ENCODE measurements at regions not wholly inside any gene's neighbourhood (a gene's known extent, or its start where the extent isn't known, plus 50 kb on each side); places are given as distances from the start of the nearest gene placed in this dataset.

DNA sequence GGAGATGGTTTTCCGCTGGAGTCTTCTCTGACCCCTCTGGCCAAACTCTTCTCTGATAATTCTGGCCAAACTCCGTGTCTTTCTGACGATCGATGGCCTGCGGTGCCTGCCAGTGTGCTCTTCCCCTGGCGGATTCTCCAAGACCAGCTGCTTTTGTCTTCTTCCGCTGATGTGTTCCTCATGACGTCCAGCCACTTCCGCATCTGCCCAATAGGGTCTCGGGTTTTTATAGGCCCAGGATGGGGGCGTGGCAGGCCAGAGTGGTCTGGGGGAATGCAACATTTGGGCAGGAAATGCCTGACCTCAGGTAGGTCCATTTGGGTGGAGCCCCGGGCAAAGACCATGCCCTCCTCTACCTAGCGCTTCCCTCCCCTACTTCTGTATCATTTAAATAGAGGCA lies 1542.1 kb downstream of the STIM2 start:
- TF ChIP-seq GATA1 (IDR thresholded peaks at IDR 0.05; ENCODE audit: low read depth, low read length) (no peak), POLR2A (IDR thresholded peaks at IDR 0.05; ENCODE audit: low read length) (no peak)
- no peak for DNase-seq

GRCh38 chr4:28421221-28421620 lies 1560.6 kb downstream of the STIM2 start:
- TF ChIP-seq GATA1 (IDR thresholded peaks at IDR 0.05; ENCODE audit: low read depth, low read length) (no peak), POLR2A (IDR thresholded peaks at IDR 0.05; ENCODE audit: low read length) (no peak)
- no peak for DNase-seq

GRCh38 chr4:28426251-28426650 lies 1565.6 kb downstream of the STIM2 start:
- DNase-seq = no peak

DNA sequence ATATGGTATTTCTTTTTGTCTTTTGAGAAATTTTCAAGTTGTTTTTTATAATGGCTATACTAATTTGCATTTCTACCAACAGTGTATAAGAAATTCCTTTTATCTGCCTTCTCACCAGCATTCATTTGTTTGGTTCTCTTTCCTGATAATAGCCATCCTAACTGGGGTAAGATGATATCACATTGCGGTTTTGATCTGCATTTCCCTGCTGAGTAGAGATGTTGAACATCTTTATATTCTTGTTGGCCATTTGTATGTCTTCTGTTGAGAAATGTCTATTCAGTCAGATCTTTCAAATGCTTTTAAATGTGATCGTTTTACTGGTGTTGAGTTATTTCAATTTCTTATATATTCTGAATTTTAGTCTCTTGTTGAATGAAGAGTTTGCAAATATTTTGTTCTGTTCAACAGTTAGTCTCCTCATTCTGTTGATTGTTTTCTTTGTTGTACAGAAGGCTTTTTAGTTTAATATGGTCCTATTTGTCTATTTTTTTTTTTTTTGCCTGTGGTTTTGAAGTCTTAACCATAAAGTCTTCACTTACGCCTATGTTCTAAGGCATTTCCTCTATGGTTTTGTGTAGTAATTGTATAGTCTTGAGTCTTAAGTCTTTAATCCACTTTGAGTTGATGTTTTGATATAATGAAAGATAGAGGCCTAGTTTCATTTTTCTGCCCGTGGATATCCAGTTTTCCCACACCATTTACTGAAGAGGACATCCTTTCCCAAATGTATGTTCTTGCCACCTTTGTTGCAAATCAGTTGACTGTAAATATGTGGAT lies 1566.9 kb downstream of the STIM2 start:
- no peak for TF ChIP-seq POLR2A (IDR thresholded peaks at IDR 0.05; ENCODE audit: low read length)
- no peak for TF ChIP-seq GATA1 (IDR thresholded peaks at IDR 0.05; ENCODE audit: low read depth, low read length)
- no peak for DNase-seq

More at GRCh38 chr4:28426251-28426650, 1565.6 kb downstream of the STIM2 start:
- TF ChIP-seq GATA1 (IDR thresholded peaks at IDR 0.05; ENCODE audit: low read depth, low read length) (no peak), POLR2A (IDR thresholded peaks at IDR 0.05; ENCODE audit: low read length) (no peak)

- no peak for DNase-seq
- TF ChIP-seq POLR2A (IDR thresholded peaks at IDR 0.05; ENCODE audit: low read length) (no peak), GATA1 (IDR thresholded peaks at IDR 0.05; ENCODE audit: low read depth, low read length) (no peak)
Observed at GRCh38 chr4:28432348-28433025, 1571.8 kb downstream of the STIM2 start.

- no peak for DNase-seq
- TF ChIP-seq GATA1 (IDR thresholded peaks at IDR 0.05; ENCODE audit: low read depth, low read length) (no peak), POLR2A (IDR thresholded peaks at IDR 0.05; ENCODE audit: low read length) (no peak)
Observed at GRCh38 chr4:28435314-28435713, 1574.7 kb downstream of the STIM2 start.

- no peak for TF ChIP-seq POLR2A (IDR thresholded peaks at IDR 0.05; ENCODE audit: low read length)
- no peak for TF ChIP-seq GATA1 (IDR thresholded peaks at IDR 0.05; ENCODE audit: low read depth, low read length)
- DNase-seq = no peak
Observed at GRCh38 chr4:28436191-28437080, 1575.8 kb downstream of the STIM2 start.

DNA sequence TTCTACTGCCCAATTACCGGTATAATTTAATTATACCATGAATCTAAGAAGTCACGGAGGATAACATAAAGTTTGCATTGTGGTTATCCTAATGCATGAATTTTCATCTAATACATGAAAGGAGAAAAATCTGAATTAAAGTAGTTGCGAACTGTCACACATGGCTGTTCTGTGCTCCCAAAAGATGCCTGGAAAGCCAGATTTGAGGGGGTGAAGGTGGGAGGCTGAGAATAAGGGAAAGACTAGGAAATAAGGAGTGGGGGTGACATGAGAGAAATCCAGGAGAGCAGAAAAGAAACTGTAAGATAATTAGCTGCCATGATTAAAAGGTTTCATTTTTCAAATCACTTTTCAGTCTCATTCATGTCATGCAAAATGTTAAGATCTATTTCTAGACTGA lies 1582.7 kb downstream of the STIM2 start:
- no peak for DNase-seq
- no peak for TF ChIP-seq GATA1 (IDR thresholded peaks at IDR 0.05; ENCODE audit: low read depth, low read length)
- no peak for TF ChIP-seq POLR2A (IDR thresholded peaks at IDR 0.05; ENCODE audit: low read length)

GRCh38 chr4:28443801-28444412 lies 1583.3 kb downstream of the STIM2 start:
- TF ChIP-seq POLR2A (IDR thresholded peaks at IDR 0.05; ENCODE audit: low read length) (no peak), GATA1 (IDR thresholded peaks at IDR 0.05; ENCODE audit: low read depth, low read length) (no peak)
- no peak for DNase-seq

- DNase-seq = no peak
- no peak for TF ChIP-seq GATA1 (IDR thresholded peaks at IDR 0.05; ENCODE audit: low read depth, low read length)
- no peak for TF ChIP-seq POLR2A (IDR thresholded peaks at IDR 0.05; ENCODE audit: low read length)
Observed at GRCh38 chr4:28444886-28445496, 1584.3 kb downstream of the STIM2 start.

DNA sequence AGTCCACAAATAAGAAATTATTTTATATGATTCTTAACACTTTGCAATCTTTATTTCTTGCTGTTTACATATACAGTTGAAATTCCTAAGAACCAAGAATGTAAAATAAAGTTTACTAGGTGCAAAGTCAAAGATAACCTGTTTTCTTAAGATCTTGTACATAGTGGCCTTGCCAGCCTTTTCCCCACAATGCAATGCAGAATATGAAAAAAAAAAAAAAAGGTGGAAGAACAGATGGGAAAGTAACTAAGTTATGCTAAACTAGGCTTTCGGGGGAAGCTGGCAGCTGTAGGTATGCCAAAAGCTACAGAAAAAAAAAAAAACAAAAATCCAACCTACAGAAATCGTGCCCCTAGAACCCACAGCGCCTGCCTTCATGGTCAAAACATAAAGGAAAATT lies 1588.4 kb downstream of the STIM2 start:
- DNase-seq = no peak
- TF ChIP-seq GATA1 (IDR thresholded peaks at IDR 0.05; ENCODE audit: low read depth, low read length) (no peak), POLR2A (IDR thresholded peaks at IDR 0.05; ENCODE audit: low read length) (no peak)

GRCh38 chr4:28451346-28451745 lies 1590.7 kb downstream of the STIM2 start:
- no peak for DNase-seq
- TF ChIP-seq GATA1 (IDR thresholded peaks at IDR 0.05; ENCODE audit: low read depth, low read length) = no peak
- TF ChIP-seq POLR2A (IDR thresholded peaks at IDR 0.05; ENCODE audit: low read length) = no peak
